ENCODE measurements at regions not wholly inside any gene's neighbourhood (a gene's known extent, or its start where the extent isn't known, plus 50 kb on each side); places are given as distances from the start of the nearest gene placed in this dataset.

- Histone ChIP-seq H3K4me1 (replicated peaks in 1 of 2) (no peaks in the 10 kb centered on the region), H3K4me3 (no peak overlapping the region), H3K36me3 (replicated peaks in 1 of 2) (no peaks in the 10 kb centered on the region), H3K27ac (no peak overlapping the region), H3K27me3 (no peaks in the 10 kb centered on the region), H3K9me3 (replicated peaks in 1 of 3) (no peaks in the 10 kb centered on the region)
- no peak for DNase-seq
- TF ChIP-seq POLR2A (IDR thresholded peaks at IDR 0.05) (no peak), CTCF (IDR thresholded peaks at IDR 0.05) (no peak)
- intact Hi-C loops (cut with DNase I), result no loop called here
Observed at GRCh38 chr4:126482311-126482710, 1150.4 kb upstream of the INTU start.

- no peaks in the 10 kb centered on the region for H3K36me3 ChIP-seq (replicated peaks in 1 of 2)
- TF ChIP-seq POLR2A (IDR thresholded peaks at IDR 0.05), result no peak
- no peak for TF ChIP-seq CTCF (IDR thresholded peaks at IDR 0.05)
- intact Hi-C loops (cut with DNase I), result no loop called here
- H3K27me3 ChIP-seq, result no peaks in the 10 kb centered on the region
- no peaks in the 10 kb centered on the region for H3K4me1 ChIP-seq (replicated peaks in 1 of 2)
- no peak for DNase-seq
- 57 to 67% (median 61%) methylated on average over 1 of the region's 1 CpG for WGBS, 4 donors
- H3K9me3 ChIP-seq (replicated peaks in 1 of 3), result no peaks in the 10 kb centered on the region
- H3K4me3 ChIP-seq, result no peak overlapping the region
- no peak overlapping the region for H3K27ac ChIP-seq
Observed at GRCh38 chr4:126486377-126486776, 1146.4 kb upstream of the INTU start.

- WGBS, 4 donors, result 87 to 90% (median 88%) methylated on average over 12 to 33 of the region's 33 CpGs
- DNase-seq, result no peak
- H3K4me1 ChIP-seq (replicated peaks in 1 of 2), result no peaks in the 10 kb centered on the region
- TF ChIP-seq POLR2A (IDR thresholded peaks at IDR 0.05), result no peak
- no peak for TF ChIP-seq CTCF (IDR thresholded peaks at IDR 0.05)
- no peaks in the 10 kb centered on the region for H3K27me3 ChIP-seq
- H3K4me3 ChIP-seq, result no peak overlapping the region
- intact Hi-C loops (cut with DNase I), result no loop called here
- H3K36me3 ChIP-seq (replicated peaks in 1 of 2), result no peaks in the 10 kb centered on the region
- H3K9me3 ChIP-seq (replicated peaks in 1 of 3), result no peaks in the 10 kb centered on the region
- no peak overlapping the region for H3K27ac ChIP-seq
Observed at GRCh38 chr4:126489826-126490463, 1142.8 kb upstream of the INTU start.

GRCh38 chr4:126495163-126495752 lies 1137.5 kb upstream of the INTU start:
- intact Hi-C loops (cut with DNase I), result no loop called here

More at GRCh38 chr4:126495163-126495752, 1137.5 kb upstream of the INTU start:
- no peak overlapping the region for H3K4me3 ChIP-seq
- H3K9me3 ChIP-seq (replicated peaks in 1 of 3), result no peaks in the 10 kb centered on the region
- H3K36me3 ChIP-seq (replicated peaks in 1 of 2), result no peaks in the 10 kb centered on the region
- H3K4me1 ChIP-seq (replicated peaks in 1 of 2), result no peaks in the 10 kb centered on the region
- no peak overlapping the region for H3K27ac ChIP-seq
- 44 to 57% (median 50%) methylated on average over 1 of the region's 1 CpG for WGBS, 4 donors
- H3K27me3 ChIP-seq, result no peaks in the 10 kb centered on the region
- DNase-seq, result no peak
- TF ChIP-seq CTCF (IDR thresholded peaks at IDR 0.05), result no peak
- TF ChIP-seq POLR2A (IDR thresholded peaks at IDR 0.05), result no peak
